ENCODE measurements at regions not wholly inside any gene's neighbourhood (a gene's known extent, or its start where the extent isn't known, plus 50 kb on each side); places are given as distances from the start of the nearest gene placed in this dataset.
"Not testable (repeated sequence)": the region's sequence is repeated elsewhere in the genome, so short reads cannot be mapped to it uniquely, and the experiment has no call there.

DNA sequence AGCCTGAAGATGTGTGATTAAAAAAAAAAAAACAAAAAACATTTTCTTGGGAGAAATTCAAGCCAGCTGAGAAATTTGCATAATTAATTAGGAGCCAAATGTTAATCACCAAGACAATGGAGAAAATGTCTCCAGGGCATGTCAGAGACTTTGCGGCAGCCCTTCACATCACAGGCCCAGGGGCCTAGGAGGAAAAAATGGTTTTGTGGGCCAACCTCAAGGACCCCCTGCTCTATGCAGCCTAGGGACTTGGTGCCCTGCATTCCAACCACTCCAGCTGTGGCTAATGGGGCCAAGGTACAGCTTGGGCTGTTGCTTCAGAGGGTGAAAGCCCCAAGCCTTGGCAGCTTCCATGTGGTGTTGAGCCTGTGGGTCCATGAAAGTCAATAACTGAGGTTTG, 241.9 kb upstream of the THUMPD2 start:
- no peaks in the 10 kb centered on the region for H3K36me3 ChIP-seq
- WGBS, 2 donors: 90 to 100% methylated on average over 1 of the region's 1 CpG
- no peak for DNase-seq (ENCODE audit: low spot score in 2 of 2)
- no peaks in the 10 kb centered on the region for H3K27me3 ChIP-seq
- H3K27ac ChIP-seq: no peak overlapping the region
- no peak overlapping the region for H3K4me3 ChIP-seq
- TF ChIP-seq, protein P1, sequence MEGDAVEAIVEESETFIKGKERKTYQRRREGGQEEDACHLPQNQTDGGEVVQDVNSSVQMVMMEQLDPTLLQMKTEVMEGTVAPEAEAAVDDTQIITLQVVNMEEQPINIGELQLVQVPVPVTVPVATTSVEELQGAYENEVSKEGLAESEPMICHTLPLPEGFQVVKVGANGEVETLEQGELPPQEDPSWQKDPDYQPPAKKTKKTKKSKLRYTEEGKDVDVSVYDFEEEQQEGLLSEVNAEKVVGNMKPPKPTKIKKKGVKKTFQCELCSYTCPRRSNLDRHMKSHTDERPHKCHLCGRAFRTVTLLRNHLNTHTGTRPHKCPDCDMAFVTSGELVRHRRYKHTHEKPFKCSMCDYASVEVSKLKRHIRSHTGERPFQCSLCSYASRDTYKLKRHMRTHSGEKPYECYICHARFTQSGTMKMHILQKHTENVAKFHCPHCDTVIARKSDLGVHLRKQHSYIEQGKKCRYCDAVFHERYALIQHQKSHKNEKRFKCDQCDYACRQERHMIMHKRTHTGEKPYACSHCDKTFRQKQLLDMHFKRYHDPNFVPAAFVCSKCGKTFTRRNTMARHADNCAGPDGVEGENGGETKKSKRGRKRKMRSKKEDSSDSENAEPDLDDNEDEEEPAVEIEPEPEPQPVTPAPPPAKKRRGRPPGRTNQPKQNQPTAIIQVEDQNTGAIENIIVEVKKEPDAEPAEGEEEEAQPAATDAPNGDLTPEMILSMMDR (IDR thresholded peaks at IDR 0.05): no peak
- TF ChIP-seq EP300 (IDR thresholded peaks at IDR 0.05) (no peak), POLR2A (IDR thresholded peaks at IDR 0.05) (no peak)
- H3K4me1 ChIP-seq: no peaks in the 10 kb centered on the region
- H3K9me3 ChIP-seq: peaks cover 0 to 23% (median 0%) of the 10 kb centered on the region in 4 donors

GRCh38 chr2:40016151-40016885, 237.3 kb upstream of the THUMPD2 start:
- DNase-seq (ENCODE audit: low spot score in 2 of 2): no peak
- H3K4me1 ChIP-seq: no peaks in the 10 kb centered on the region
- TF ChIP-seq POLR2A (IDR thresholded peaks at IDR 0.05) (no peak), EP300 (IDR thresholded peaks at IDR 0.05) (no peak)
- TF ChIP-seq, protein P1 (IDR thresholded peaks at IDR 0.05): no peak
- H3K27me3 ChIP-seq: no peaks in the 10 kb centered on the region
- H3K36me3 ChIP-seq: no peaks in the 10 kb centered on the region
- no peak overlapping the region for H3K27ac ChIP-seq
- 54 to 69% methylated on average over 1 of the region's 1 CpG for WGBS, 2 donors
- no peak overlapping the region for H3K4me3 ChIP-seq
- H3K9me3 ChIP-seq: peaks cover 0 to 14% (median 0%) of the 10 kb centered on the region in 4 donors

GRCh38 chr2:40013962-40014361, 234.9 kb upstream of the THUMPD2 start:
- H3K4me1 ChIP-seq; H3K27me3 ChIP-seq; DNase-seq (ENCODE audit: low spot score in 2 of 2); H3K9me3 ChIP-seq; H3K36me3 ChIP-seq; H3K27ac ChIP-seq; H3K4me3 ChIP-seq: not testable (repeated sequence)
- 96% methylated on average over 13 to 14 of the region's 17 CpGs for WGBS, 2 donors

- no peaks in the 10 kb centered on the region for H3K9me3 ChIP-seq
- H3K4me1 ChIP-seq: no peaks in the 10 kb centered on the region
- no peak for DNase-seq (ENCODE audit: low spot score in 2 of 2)
- TF ChIP-seq EP300 (IDR thresholded peaks at IDR 0.05) (no peak), POLR2A (IDR thresholded peaks at IDR 0.05) (no peak)
- TF ChIP-seq, protein P1 (IDR thresholded peaks at IDR 0.05): no peak
- H3K27ac ChIP-seq: no peak overlapping the region
- no peaks in the 10 kb centered on the region for H3K36me3 ChIP-seq
- H3K27me3 ChIP-seq: no peaks in the 10 kb centered on the region
- WGBS, 2 donors: 23 to 24% methylated on average over 1 of the region's 1 CpG
- no peak overlapping the region for H3K4me3 ChIP-seq
Measured at GRCh38 chr2:40004336-40004735, 225.3 kb upstream of the THUMPD2 start.

DNA sequence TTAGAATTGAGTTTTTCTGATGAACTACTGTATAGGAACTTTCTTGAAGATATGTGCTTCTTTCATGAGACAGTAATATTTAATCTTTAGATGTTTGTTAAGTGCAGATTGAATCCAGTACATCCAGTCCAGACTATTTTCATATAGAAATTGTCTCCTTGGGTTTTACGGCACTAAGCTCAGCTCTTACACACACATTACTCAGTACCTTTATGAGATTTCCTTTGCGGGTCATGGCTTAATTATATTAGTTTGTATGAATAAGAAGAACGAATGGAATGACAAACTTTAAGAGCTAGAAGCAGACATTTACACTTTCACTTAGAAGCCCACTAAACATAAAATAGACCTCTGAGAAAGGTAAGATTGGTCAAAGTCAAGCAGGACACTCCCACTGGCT, 223.3 kb upstream of the THUMPD2 start:
- Histone ChIP-seq H3K36me3 (no peaks in the 10 kb centered on the region), H3K4me3 (no peak overlapping the region), H3K27ac (no peak overlapping the region), H3K4me1 (no peaks in the 10 kb centered on the region), H3K27me3 (no peaks in the 10 kb centered on the region), H3K9me3 (no peaks in the 10 kb centered on the region)
- DNase-seq (ENCODE audit: low spot score in 2 of 2): no peak
- TF ChIP-seq EP300 (IDR thresholded peaks at IDR 0.05): no peak
- TF ChIP-seq POLR2A (IDR thresholded peaks at IDR 0.05): no peak
- TF ChIP-seq, protein P1 (IDR thresholded peaks at IDR 0.05): no peak
- WGBS, 2 donors: 90 to 91% methylated on average over 3 of the region's 3 CpGs
